ENCODE measurements at regions not wholly inside any gene's neighbourhood (a gene's known extent, or its start where the extent isn't known, plus 50 kb on each side); places are given as distances from the start of the nearest gene placed in this dataset.
"Not testable (repeated sequence)": the region's sequence is repeated elsewhere in the genome, so short reads cannot be mapped to it uniquely, and the experiment has no call there.

DNA sequence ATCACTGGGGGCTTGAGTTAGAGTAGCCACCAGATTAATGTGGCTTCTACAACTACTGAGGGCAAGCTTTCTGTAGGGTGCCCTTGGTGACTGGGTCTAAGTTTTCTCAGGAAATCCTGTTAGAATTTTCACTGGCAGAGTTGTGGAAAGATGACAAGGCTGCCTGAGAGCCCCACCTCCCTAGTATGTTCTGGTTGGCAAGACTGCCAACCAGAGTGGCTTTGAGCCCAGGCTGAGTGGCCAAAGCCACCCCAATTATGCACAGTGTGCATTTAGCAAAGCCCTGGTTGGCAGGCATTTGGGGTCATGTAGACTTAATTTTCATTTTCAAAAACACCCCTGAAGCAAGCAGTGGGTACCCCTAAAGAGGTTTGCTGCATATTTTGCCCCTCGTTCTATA, 136.7 kb upstream of the HAPLN1 start:
- no peak overlapping the region for H3K4me3 ChIP-seq (ENCODE audit: low read depth, low read length)
- TF ChIP-seq CTCF (IDR thresholded peaks at IDR 0.05; ENCODE audit: low read depth, low read length, missing control alignments): no peak
- no peak for DNase-seq (ENCODE audit: low read depth)

- no peak for TF ChIP-seq CTCF (IDR thresholded peaks at IDR 0.05; ENCODE audit: low read depth, low read length, missing control alignments)
- no peak for DNase-seq (ENCODE audit: low read depth)
- no peak overlapping the region for H3K4me3 ChIP-seq (ENCODE audit: low read depth, low read length)
These were observed 136.2 kb upstream of the HAPLN1 start for GRCh38 chr5:83856881-83857280.

- not testable (repeated sequence) for DNase-seq (ENCODE audit: low read depth); H3K4me3 ChIP-seq (ENCODE audit: low read depth, low read length)
These were observed 129.8 kb upstream of the HAPLN1 start for GRCh38 chr5:83850412-83850811.

DNA sequence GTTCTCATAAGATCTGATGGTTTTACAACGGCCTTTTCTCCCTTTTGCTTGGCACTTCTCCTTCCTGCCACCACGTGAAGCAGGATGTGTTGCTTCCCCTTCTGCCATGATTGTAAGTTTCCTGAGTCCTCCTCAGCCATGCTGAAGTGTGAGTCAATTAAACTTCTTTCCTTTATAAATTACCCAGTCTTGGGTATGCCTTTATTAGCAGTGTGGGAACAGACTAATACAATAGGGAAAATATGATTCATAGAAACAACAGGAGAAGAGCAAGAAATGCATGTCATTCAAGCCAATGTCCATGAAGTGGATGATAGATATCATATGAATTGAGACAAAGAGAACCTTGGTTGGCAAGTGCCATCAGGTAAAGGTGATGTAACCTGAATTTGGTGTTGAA, 128.3 kb upstream of the HAPLN1 start:
- no peak for DNase-seq (ENCODE audit: low read depth)
- no peak overlapping the region for H3K4me3 ChIP-seq (ENCODE audit: low read depth, low read length)
- no peak for TF ChIP-seq CTCF (IDR thresholded peaks at IDR 0.05; ENCODE audit: low read depth, low read length, missing control alignments)

- TF ChIP-seq CTCF (IDR thresholded peaks at IDR 0.05; ENCODE audit: low read depth, low read length, missing control alignments): no peak
- no peak overlapping the region for H3K4me3 ChIP-seq (ENCODE audit: low read depth, low read length)
- no peak for DNase-seq (ENCODE audit: low read depth)
These were observed 126.1 kb upstream of the HAPLN1 start for GRCh38 chr5:83846624-83847350.

DNA sequence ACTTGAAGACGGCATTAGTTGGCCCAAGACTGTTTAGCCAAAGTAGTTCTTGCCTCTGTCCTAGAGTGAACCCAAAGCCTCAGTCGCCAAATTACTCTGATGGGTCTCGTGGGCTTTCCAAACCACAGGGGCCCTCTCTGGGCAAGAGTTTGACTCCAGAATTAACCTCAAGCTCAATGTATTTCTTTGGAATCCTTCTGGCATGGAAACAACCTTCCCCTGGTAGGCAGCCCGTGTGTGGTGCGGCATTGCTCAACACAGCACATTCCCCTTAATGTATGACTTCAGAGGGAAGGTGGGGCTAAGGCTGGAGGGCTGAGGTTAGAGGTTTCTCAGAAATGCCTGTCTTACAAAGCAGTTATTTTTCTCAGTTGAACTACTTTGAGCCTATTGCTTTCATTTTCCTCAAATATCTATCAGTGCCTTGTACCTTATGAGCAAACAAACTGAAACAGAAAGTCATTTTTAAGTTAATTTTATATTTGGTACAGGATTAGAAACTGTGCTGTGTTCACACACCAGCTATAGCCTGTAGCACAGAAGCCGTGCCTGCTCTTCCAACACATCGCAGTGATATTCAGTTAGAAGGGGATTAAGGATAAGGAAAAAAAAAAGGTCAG, 123.9 kb upstream of the HAPLN1 start:
- peak; percentile 72 for DNase-seq (ENCODE audit: low read depth)
- H3K4me3 ChIP-seq (ENCODE audit: low read depth, low read length): peak overlapping the region; percentile 41
- no peak for TF ChIP-seq CTCF (IDR thresholded peaks at IDR 0.05; ENCODE audit: low read depth, low read length, missing control alignments)

- no peak for TF ChIP-seq CTCF (IDR thresholded peaks at IDR 0.05; ENCODE audit: low read depth, low read length, missing control alignments)
- no peak for DNase-seq (ENCODE audit: low read depth)
- H3K4me3 ChIP-seq (ENCODE audit: low read depth, low read length): no peak overlapping the region
These were observed 119.1 kb upstream of the HAPLN1 start for GRCh38 chr5:83839788-83840187.

Data from GM12864 (cell line).